GM12875 (cell line): ENCODE measurements at regions not wholly inside any gene's neighbourhood (a gene's known extent, or its start where the extent isn't known, plus 50 kb on each side); places are given as distances from the start of the nearest gene placed in this dataset.

Experiments used
- H3K4me3 ChIP-seq: one replicate; pipeline ENCODE4 v1.5.1; 2011; ENCODE audit warnings: low read depth, low read length, control low read depth
- CTCF ChIP-seq: IDR thresholded peaks from 2 replicates; pipeline ENCODE4 v1.5.1; 2011; ENCODE audit warnings: low read depth, mild to moderate bottlenecking, control low read depth, inconsistent platforms, low read length, moderate library complexity, borderline replicate concordance; ENCODE audit not compliant: insufficient read depth

- TF ChIP-seq CTCF: no peak
- H3K4me3 ChIP-seq: no peak overlapping the region
Measured at GRCh38 chr6:130670142-130670541, 157.1 kb upstream of the SMLR1 start.

- TF ChIP-seq CTCF: no peak
- no peak overlapping the region for H3K4me3 ChIP-seq
Measured at GRCh38 chr6:130671119-130671518, 156.1 kb upstream of the SMLR1 start.

- TF ChIP-seq CTCF: no peak
Measured at GRCh38 chr6:130671577-130671976, 155.6 kb upstream of the SMLR1 start.

GRCh38 chr6:130672153-130672552 is 155.1 kb upstream of the SMLR1 start:
- no peak overlapping the region for H3K4me3 ChIP-seq
- no peak for TF ChIP-seq CTCF

More at GRCh38 chr6:130671577-130671976, 155.6 kb upstream of the SMLR1 start:
- no peak overlapping the region for H3K4me3 ChIP-seq

- no peak for TF ChIP-seq CTCF
- H3K4me3 ChIP-seq: no peak overlapping the region
Measured at GRCh38 chr6:130674604-130675003, 152.6 kb upstream of the SMLR1 start.

- H3K4me3 ChIP-seq: no peak overlapping the region
- no peak for TF ChIP-seq CTCF
Measured at GRCh38 chr6:130675072-130675471, 152.1 kb upstream of the SMLR1 start.

GRCh38 chr6:130676077-130676772 is 151.0 kb upstream of the SMLR1 start:
- no peak overlapping the region for H3K4me3 ChIP-seq
- TF ChIP-seq CTCF: no peak
